OCI-LY7 (cell line): ENCODE measurements at regions not wholly inside any gene's neighbourhood (a gene's known extent, or its start where the extent isn't known, plus 50 kb on each side); places are given as distances from the start of the nearest gene placed in this dataset.

Experiments
- BruUV-seq: library from RNA; stranded (reverse); fragments of 400-500 nt; replicated peaks from 2 replicates; lab custom pipeline; 2021; lab: Mats Ljungman, UMichigan
- CTCF ChIA-PET: fragments of 300-600 bp; sonication (Branson Sonifier 250); formaldehyde crosslinking; loops from one replicate; lab custom pipeline; 2022; ENCODE audit warnings: antibody characterized with exemption; ENCODE audit not compliant: unreplicated experiment; lab: Charles Lee
- POLR2A ChIA-PET: fragments of 300-600 bp; sonication (Branson Sonifier 250); formaldehyde crosslinking; loops from one replicate; lab custom pipeline; 2022; ENCODE audit warnings: antibody characterized with exemption; lab: Charles Lee
- DNase-seq: peaks from one replicate; pipeline ENCODE4 v3.0.0-alpha.2; 2015; ENCODE audit warnings: low spot score
- H2AFZ ChIP-seq: fragments of 200-600 bp; sonication (generic), shearing (Covaris generic); 2 replicates; pipeline ENCODE4 v1.6.1; 2014; ENCODE audit warnings: mild to moderate bottlenecking, antibody characterized with exemption, low read length, moderate library complexity
- H3K27ac ChIP-seq: fragments of 200-600 bp; sonication (generic); 2 replicates; pipeline ENCODE4 v1.5.1; 2014; ENCODE audit warnings: mixed run types, low read depth, mild to moderate bottlenecking, moderate library complexity, low read length, inconsistent platforms; ENCODE audit not compliant: poor library complexity, severe bottlenecking
- H3K36me3 ChIP-seq: fragments of 200-600 bp; sonication (generic); 2 replicates; pipeline ENCODE4 v1.6.1; 2014; ENCODE audit warnings: mild to moderate bottlenecking, antibody characterized with exemption, low read length, moderate library complexity, mixed read lengths; ENCODE audit not compliant: insufficient read depth
- H3K4me1 ChIP-seq: fragments of 200-600 bp; sonication (generic); 2 replicates; pipeline ENCODE4 v1.5.1; 2014; ENCODE audit warnings: mild to moderate bottlenecking, low read length; ENCODE audit not compliant: insufficient read depth, poor library complexity, severe bottlenecking
- H3K4me2 ChIP-seq: fragments of 200-600 bp; sonication (generic); 2 replicates; pipeline ENCODE4 v1.6.1; 2014; ENCODE audit warnings: mild to moderate bottlenecking, low read length
- H3K4me3 ChIP-seq: fragments of 200-600 bp; sonication (generic); 2 replicates; pipeline ENCODE4 v1.5.1; 2014; ENCODE audit warnings: mild to moderate bottlenecking, low read depth, low read length; ENCODE audit not compliant: poor library complexity, severe bottlenecking
- H3K79me2 ChIP-seq: fragments of 200-600 bp; sonication (generic); 2 replicates; pipeline ENCODE4 v1.6.1; 2016; ENCODE audit warnings: low read depth, mild to moderate bottlenecking, low read length, moderate library complexity, mixed read lengths; ENCODE audit not compliant: insufficient read depth
- H3K9me2 ChIP-seq: fragments of 200-600 bp; sonication (generic); 2 replicates; pipeline ENCODE4 v1.6.1; 2016; ENCODE audit warnings: mild to moderate bottlenecking, low read length, mixed read lengths; ENCODE audit not compliant: insufficient read depth
- H3K9me3 ChIP-seq: fragments of 200-600 bp; sonication (generic); 2 replicates; pipeline ENCODE4 v1.6.1; 2014; ENCODE audit warnings: mild to moderate bottlenecking, mixed run types, low read length, mixed read lengths
- H4K20me1 ChIP-seq: fragments of 200-600 bp; sonication (generic); 2 replicates; pipeline ENCODE4 v1.6.1; 2014; ENCODE audit warnings: mild to moderate bottlenecking, antibody characterized with exemption, low read length, moderate library complexity, mixed read lengths; ENCODE audit not compliant: insufficient read depth
- CTCF ChIP-seq: fragments of 200-600 bp; sonication (generic); conservative IDR thresholded peaks from 2 replicates; pipeline ENCODE4 v1.5.1; 2014; ENCODE audit warnings: mild to moderate bottlenecking, antibody characterized with exemption, low read length, moderate library complexity, mixed read lengths
- EZH2phosphoT487 ChIP-seq: fragments of 200-600 bp; sonication (generic); IDR thresholded peaks from 2 replicates; pipeline ENCODE4 v1.6.1; 2018; ENCODE audit warnings: low read depth, borderline replicate concordance, mild to moderate bottlenecking, mixed run types, antibody characterized with exemption, low read length, moderate library complexity, mixed read lengths
- intact Hi-C: fragments of 100-400 bp; cut with micrococcal nuclease; formaldehyde crosslinking; loops from one replicate; pipeline ENCODE4 v1.10.0; 2022; ENCODE audit not compliant: unreplicated experiment

DNA sequence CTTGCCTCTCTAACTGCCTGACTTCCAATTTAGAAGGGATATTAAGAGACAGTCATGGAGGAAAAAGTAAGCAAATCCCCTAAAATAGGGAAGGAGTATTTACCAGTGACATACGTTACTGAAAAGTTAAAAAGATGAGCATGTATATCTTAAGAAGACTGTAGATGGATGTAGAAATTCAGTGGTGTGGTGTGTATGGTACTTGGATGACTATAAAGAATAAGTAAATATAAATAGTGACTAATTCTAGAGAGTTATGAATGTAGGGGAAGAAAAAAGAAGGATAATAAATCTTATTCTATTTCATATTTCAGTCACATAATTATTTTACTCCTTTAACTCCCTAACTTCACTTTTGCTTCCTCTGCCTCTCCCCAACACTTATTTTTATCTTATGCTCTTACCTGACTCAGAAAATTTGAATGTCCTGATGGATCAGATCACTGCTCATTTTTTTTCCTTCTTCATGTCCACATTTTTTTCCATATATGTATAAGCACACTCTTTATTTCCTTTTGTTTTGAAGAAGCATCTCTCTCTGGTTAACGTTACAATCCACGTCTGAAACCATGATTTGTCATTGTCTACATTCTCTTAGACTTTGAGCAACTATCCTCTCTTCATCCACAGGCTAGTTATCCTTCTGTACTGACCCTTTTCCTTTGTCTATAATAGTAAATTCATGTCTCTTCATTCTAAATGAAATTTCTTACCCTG is 422.7 kb upstream of the SYT1 start:
- no peaks in the 10 kb centered on the region for H3K4me1 ChIP-seq
- H3K79me2 ChIP-seq, result no peaks in the 10 kb centered on the region
- POLR2A ChIA-PET, result no interaction called here
- CTCF ChIA-PET, result no interaction called here
- no peak overlapping the region for H3K27ac ChIP-seq
- intact Hi-C loops, result no loop called here
- TF ChIP-seq EZH2phosphoT487 (no peak), CTCF (no peak)
- no peak overlapping the region for H3K4me3 ChIP-seq
- H3K36me3 ChIP-seq, result no peaks in the 10 kb centered on the region; the same call in 1 of the 2 replicates
- no peaks in the 10 kb centered on the region for H3K9me2 ChIP-seq
- no peak overlapping the region for H3K4me2 ChIP-seq
- H3K9me3 ChIP-seq, result peaks cover 20% of the 10 kb centered on the region; the same call in 1 of the 2 replicates
- no TSS peak for BruUV-seq
- H4K20me1 ChIP-seq, result no peaks in the 10 kb centered on the region
- no peak for DNase-seq
- peak overlapping the region; percentile 65; the same call in 1 of the 2 replicates for H2AFZ ChIP-seq

- Histone ChIP-seq H3K4me1 (no peaks in the 10 kb centered on the region), H3K36me3 (no peaks in the 10 kb centered on the region; the same call in 1 of the 2 replicates), H4K20me1 (no peaks in the 10 kb centered on the region), H3K9me2 (no peaks in the 10 kb centered on the region), H3K4me2 (no peak overlapping the region), H2AFZ (0 out of 2 replicates have a peak overlapping the region, but pooled peaks have one; percentile 37), H3K27ac (no peak overlapping the region), H3K9me3 (peaks cover 18% of the 10 kb centered on the region; the same call in 1 of the 2 replicates), H3K4me3 (no peak overlapping the region), H3K79me2 (no peaks in the 10 kb centered on the region)
- CTCF ChIA-PET, result no interaction called here
- POLR2A ChIA-PET, result no interaction called here
- no TSS peak for BruUV-seq
- DNase-seq, result no peak
- intact Hi-C loops, result no loop called here
- TF ChIP-seq CTCF, result no peak
- TF ChIP-seq EZH2phosphoT487, result no peak
Measured at GRCh38 chr12:78442454-78442801, 422.1 kb upstream of the SYT1 start.

DNA sequence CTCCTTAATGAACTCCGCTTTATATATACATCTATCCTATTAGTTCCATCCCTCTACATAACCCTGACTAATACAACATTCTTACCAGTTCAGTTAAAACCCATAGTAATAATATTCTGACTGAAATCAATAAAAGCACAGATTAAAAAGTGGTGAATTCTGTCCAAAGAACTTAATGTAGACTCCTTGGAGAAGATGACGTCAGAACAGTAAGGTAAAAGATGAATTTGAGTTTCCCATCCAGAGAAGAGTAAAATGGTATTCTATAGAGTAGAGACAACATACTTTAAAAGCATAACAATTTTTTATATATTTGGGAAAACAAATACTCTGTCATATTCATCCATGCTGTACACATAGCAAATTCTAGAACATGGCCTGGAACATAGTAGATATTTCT is 418.0 kb upstream of the SYT1 start:
- no peaks in the 10 kb centered on the region for H3K9me2 ChIP-seq
- H3K4me1 ChIP-seq, result peaks cover 12% of the 10 kb centered on the region
- no peaks in the 10 kb centered on the region for H3K9me3 ChIP-seq
- H4K20me1 ChIP-seq, result no peaks in the 10 kb centered on the region
- DNase-seq, result no peak
- no peak for TF ChIP-seq EZH2phosphoT487
- no peak for TF ChIP-seq CTCF
- ChIA-PET CTCF (no interaction called here), POLR2A (no interaction called here)
- no TSS peak for BruUV-seq
- intact Hi-C loops, result no loop called here
- no peak overlapping the region for H3K27ac ChIP-seq
- no peak overlapping the region for H3K4me3 ChIP-seq
- no peaks in the 10 kb centered on the region for H3K36me3 ChIP-seq
- H2AFZ ChIP-seq, result no peak overlapping the region
- no peak overlapping the region for H3K4me2 ChIP-seq
- H3K79me2 ChIP-seq, result no peaks in the 10 kb centered on the region
